Hippocampal formation (tissue), 2 donors: ENCODE measurements at regions not wholly inside any gene's neighbourhood (a gene's known extent, or its start where the extent isn't known, plus 50 kb on each side); places are given as distances from the start of the nearest gene placed in this dataset.
A peak's percentile ranks its signal among the peaks of the same experiment; 100 is the strongest.

Experiments used
- DNase-seq, 2 donors: peaks; one replicate each; lab custom pipeline; 2025; lab: John Stamatoyannopoulos, UW

GRCh38 chr1:36721261-36721660, 238.5 kb upstream of the CSF3R start:
- no peak for DNase-seq

- no peak for DNase-seq
These were observed 234.7 kb upstream of the CSF3R start for GRCh38 chr1:36717431-36717830.

DNA sequence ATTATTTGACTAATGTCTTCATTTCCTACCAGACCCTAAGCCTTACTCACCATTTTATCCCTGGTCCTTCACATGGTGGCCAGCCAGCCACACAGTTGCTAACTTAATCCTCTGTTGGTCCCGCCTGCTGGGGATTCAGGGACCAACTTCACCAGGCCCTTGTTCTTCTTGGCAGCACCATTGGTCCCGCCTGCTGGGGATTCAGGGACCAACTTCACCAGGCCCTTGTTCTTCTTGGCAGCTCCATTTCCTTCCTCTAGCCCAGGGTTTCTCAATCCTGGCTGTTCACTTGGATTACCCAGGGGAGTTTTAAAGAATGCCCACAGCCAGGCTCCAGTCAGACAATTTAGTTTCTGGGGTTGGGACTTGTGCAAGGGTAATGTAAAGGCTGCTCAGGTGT, 233.1 kb upstream of the CSF3R start:
- DNase-seq, result no peak

DNA sequence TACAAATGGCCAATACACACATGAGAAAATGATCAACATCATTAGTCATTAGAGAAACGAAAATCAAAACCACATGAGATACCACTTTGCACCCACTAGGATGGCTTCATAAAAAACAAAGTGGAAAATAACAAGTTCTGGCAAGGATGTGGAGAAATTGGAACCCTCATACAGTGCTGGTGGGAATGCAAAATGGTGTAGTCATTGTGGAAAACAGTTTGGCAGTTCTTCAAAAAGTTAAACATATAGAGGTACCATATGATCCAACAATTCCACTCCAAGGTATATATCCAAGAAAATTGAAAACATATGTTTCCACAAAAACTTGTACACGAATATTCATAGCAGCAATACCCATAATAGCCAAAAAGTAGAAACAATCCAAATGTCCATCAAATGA, 231.6 kb upstream of the CSF3R start:
- DNase-seq, result no peak

GRCh38 chr1:36711480-36711879, 228.8 kb upstream of the CSF3R start:
- DNase-seq, result no peak

DNA sequence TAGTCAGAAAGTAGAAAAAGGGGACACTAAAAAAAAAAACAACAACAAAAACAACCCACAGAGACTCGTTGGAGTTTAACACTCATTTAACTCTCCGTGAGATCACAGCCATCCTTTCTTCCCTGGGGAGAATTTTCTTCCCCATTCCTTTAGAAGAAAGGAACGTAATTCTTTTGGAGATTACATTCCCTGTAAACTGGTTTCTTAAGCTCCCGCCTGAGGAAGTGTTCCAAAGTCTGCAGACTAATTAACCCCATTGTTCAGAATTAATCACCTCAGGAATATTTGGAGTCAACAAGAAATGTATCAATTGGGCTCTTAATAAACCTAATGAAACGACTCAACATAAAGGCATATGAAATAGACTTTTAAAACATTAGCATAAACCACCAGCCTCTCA, 228.2 kb upstream of the CSF3R start:
- no peak for DNase-seq

DNA sequence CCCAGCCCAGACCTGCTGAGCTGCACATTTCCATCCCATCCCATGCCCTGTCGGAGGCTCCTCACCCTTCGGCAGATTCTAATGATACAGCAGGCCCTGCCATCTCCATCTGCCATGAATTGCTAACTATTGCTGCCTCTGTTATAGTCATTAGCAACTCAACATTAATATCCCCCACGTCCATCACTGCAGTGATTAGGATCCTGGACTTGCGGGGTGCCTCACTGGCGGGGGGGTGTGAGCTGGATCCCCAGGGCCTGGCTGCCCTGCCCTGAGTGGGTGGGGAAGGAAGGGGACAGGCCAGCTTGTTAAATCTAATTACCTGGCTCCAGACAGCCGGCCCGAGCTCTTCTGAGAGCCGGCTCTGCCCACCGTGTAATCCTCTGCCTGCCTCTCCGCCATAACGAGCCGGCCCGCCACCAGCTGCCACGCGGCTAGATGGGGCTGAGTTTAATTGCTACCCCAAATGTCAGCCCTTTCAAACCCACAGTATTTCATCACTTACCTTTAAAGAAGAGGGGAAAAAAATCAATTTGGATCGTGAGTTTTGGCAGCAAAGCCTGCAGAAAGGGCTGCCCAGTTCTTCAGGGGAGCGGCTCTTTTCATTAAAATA, 227.3 kb upstream of the CSF3R start:
- no peak for DNase-seq

DNA sequence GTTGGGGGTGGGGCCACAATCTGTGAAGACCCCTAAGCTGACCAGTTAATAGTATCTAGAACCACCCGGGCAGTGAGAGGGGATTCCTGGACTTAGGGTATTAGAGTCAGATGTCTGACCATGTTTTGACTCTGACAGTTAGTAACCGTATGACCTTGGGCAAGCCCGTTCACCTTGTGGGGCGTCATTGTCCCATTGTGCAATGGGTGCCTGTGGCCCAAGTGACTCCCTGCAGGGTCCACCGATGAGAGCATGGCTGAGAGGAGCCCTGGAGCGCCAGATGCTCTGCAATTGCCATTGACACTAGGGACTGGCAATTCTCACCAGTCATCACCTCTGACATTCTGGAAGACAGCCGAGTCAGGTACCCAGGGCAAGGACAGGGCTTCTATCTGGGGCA, 225.9 kb upstream of the CSF3R start:
- no peak for DNase-seq

DNA sequence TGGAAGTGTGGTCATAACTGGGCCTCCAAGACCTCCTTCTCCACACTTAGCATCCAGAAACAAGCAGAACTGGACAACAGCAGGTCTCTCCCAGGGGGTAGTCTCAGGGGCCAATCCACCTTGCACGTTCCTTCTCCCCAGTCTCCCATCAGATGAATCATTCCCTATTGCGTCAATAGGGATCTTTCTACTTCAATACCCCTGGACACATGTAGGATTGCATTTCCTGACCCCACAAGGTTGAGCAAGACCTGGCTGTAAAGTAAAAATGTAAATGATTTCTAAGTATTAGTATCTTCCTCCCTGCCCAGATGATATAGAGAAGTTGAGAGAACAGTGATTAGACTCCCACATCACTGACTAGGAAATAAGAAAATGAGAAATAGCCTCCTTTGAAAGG, 224.5 kb upstream of the CSF3R start:
- no peak for DNase-seq

GRCh38 chr1:36706416-36706815, 223.7 kb upstream of the CSF3R start:
- DNase-seq, result no peak

GRCh38 chr1:36705629-36706028, 222.9 kb upstream of the CSF3R start:
- DNase-seq, result peak in 1 of 2 donors; percentile 38

- peak; percentile 78 to 80 for DNase-seq
These were observed 221.0 kb upstream of the CSF3R start for GRCh38 chr1:36703526-36704208.

DNA sequence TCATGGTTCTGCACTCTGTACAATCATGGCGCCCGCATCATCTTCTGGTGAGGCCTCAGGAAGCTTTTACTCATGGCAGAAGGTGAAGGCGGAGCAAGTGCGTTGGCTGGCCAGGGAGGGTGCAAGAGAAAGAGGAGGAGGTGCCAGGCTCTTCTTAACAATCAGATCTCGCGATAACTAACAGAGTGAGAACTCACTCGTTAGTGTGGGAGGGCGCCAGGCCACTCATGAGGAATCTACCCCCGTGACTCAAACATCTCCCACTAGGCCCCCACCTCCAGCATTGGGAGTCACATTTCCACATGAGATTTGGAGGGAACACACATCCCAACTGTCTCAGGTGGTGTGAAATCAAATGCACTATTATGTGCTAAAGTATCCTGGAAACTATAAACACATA, 220.2 kb upstream of the CSF3R start:
- DNase-seq, result no peak

GRCh38 chr1:36699113-36699911, 216.6 kb upstream of the CSF3R start:
- DNase-seq, result no peak

- DNase-seq, result no peak
These were observed 215.3 kb upstream of the CSF3R start for GRCh38 chr1:36697836-36698605.

GRCh38 chr1:36696261-36696940, 213.7 kb upstream of the CSF3R start:
- DNase-seq, result no peak

DNA sequence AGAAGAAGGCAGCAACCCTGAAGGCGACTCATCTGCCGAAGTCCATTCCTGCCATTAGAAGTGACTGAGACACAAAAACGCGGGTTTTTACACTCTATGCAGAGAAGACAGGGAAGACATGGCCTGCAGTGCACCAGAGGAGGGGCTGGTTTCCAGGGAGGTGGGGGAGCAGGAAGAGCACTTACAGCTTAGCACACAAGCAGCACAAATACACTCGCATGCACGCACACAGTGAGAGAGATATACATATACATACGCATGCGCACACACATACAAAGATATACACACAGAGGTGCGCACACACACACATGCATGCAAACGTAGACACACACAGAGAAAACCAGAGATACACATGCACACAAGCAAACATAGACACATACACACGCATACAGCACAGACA, 210.9 kb upstream of the CSF3R start:
- no peak for DNase-seq

GRCh38 chr1:36693161-36693525, 210.4 kb upstream of the CSF3R start:
- DNase-seq, result no peak

GRCh38 chr1:36692465-36693160, 209.9 kb upstream of the CSF3R start:
- no peak for DNase-seq

GRCh38 chr1:36691374-36691773, 208.7 kb upstream of the CSF3R start:
- no peak for DNase-seq

DNA sequence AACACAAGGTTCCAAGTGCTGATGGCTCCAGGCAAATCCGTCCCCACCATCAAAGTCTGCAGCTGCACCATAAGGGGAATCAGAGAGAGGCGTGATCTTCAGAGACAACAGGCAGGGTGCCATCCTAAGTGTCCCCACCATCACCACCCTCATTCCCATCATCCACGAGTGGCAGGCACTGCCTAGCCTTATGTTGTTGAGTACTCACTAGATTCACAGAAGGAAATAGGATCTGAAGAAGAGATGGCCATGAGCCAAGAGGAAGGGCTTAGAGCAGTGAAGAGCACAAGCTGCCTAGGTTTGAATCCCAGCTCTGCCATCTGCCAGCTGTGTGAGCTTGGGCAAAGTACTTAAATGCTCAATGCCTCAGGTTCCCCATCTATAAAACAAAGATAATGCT, 207.3 kb upstream of the CSF3R start:
- no peak for DNase-seq
